ENCODE measurements at regions not wholly inside any gene's neighbourhood (a gene's known extent, or its start where the extent isn't known, plus 50 kb on each side); places are given as distances from the start of the nearest gene placed in this dataset.
"Not testable (repeated sequence)": the region's sequence is repeated elsewhere in the genome, so short reads cannot be mapped to it uniquely, and the experiment has no call there.

DNA sequence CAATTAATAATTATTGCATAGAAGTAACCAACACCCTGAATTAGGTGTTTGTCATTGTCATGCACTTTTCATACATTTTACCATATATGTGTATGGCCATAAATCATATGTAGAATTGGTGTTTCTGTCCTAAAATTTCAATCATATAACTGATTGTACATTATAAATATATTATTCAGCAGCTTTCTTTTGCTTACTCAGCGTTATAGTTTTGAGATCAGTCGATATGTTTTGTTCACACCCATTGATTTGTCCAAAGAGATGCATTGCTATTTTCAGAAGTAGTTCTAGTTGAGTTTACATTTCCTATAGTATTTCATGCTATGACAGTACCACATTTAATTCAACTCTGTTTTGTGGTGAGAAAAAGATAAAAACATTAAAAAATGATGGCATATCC is 50.5 kb upstream of the PARP4 start:
- no peak for DNase-seq (ENCODE audit: low read depth, low spot score)

DNA sequence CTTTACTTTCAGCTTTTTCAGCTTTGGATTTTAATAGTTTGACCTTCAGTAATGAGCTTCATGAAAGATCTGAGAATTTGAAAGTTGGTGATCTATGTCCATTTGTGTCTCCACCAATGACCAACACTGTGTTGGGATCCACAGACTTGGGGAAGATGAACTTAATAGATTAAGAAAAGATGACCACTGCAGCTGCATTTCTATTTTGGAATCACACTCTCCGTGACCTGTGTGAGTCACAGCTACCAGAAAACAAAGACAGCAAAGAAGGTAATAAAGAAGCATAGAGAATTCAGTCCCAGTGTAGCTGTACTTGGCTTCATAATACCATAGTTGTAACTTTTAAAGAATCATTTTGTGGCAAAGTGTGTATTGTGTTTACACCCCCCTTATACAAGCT is 51.4 kb upstream of the PARP4 start:
- not testable (repeated sequence) for DNase-seq (ENCODE audit: low read depth, low spot score)

DNA sequence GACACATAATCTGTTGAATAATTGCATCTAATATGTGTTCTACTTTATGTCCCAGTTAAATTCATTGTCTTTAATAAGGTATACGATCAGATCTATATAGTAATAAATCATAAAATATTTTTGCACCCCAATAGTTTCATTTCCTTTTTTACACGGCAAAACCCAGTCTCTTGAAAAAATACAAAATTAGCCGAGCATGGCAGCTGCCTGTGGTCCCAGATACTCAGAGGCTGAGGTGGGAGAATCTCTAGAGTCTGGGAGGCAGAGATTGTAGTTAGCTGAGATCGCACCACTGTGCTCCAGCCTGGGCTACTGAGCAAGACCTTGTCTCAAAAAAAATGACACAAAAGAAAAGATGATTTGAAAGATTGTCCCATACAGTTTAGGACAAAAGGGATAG is 52.3 kb upstream of the PARP4 start:
- no peak for DNase-seq (ENCODE audit: low read depth, low spot score)

DNA sequence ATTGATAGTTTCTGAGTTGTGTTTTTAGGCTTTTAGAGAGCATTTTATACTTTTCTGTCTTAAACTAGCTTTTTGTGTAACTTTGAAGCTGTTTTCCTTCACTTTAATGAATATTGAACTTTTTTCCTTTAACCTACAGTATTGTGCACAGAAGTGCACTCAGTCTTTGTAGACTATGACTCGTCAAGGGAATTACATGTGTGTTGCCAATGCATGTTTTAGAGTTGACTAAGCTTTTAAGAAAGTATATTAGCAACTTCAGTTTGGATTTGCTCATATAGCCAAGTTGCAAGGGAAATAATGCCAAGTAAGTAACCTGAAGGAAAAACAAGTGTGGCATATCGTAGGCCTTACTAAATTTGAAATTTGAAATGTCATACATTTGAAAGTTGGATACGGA is 55.0 kb upstream of the PARP4 start:
- not testable (repeated sequence) for DNase-seq (ENCODE audit: low read depth, low spot score)

DNA sequence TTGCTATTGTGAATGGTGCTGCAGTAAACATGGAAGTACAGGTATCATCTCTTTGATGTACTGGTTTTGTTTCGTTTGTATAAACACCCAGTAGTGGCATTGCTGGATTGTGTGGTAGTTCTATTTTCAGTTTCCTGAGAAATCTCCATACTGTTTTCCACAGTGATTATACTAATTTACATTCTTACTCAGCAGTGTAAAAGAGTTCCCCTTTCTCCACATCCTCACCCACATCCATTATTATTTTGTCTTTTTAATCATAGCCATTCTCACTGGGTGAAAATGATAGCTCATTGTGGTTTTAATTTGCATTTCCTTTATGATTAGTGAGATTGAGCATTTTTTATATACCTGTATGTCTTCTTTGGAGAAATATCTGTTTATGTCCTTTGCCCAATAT is 62.3 kb upstream of the PARP4 start:
- DNase-seq (ENCODE audit: low read depth, low spot score) = no peak

DNA sequence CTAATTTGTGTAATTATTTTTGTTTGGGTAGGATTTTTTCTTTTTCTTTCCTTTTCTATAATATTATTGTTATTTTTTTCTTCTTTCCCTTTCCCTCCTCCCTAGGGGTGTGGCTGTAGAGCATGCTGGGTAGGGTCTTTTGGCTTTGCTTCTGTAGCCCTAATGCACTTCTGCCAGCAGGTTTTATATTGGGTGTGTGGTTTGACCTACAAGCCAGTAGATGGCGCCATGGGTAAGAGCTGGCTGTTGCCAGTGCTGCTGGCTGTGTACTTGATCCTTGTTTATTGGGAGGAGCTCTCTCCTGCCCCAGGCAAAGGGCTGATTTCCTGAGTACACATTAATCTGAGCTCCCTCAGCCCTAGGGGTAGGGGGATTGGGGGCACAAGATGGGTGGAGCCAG is 67.7 kb upstream of the PARP4 start:
- not testable (repeated sequence) for DNase-seq (ENCODE audit: low read depth, low spot score)

DNA sequence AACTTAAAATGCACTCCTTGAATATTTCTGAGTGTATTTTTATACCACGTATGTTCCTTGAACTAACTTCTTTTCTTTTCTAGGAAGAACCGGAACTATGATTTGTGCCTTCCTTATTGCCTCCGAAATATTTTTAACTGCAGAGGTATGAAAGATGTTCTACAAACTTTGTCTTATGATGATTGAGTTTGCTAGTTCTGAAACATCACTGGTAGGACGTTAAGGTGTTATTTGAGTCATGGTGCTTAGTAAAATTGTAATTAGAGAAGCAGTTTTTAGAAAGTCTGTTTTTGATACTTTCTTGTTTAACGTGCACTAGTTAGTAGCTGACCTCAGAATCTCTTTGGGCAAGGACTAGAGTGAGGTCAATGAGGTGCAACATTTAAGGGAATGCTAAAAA is 69.0 kb upstream of the PARP4 start:
- DNase-seq (ENCODE audit: low read depth, low spot score) = not testable (repeated sequence)

DNA sequence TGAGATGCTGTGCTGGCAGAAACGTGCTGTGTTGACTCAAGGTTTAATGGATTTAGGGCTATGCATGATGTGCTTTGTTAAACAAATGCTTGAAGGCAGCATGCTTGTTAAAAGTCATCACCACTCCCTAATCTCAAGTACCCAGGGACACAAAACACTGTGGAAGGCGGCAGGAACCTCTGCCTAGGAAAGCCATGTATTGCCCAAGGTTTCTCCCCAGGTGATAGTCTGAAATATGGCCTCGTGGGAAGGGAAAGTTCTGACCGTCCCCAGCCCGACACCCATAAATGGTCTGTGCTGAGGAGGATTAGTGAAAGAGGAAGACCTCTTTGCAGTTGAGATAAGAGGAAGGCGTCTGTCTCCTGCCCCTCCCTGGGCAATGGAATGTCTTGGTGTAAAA is 79.1 kb upstream of the PARP4 start:
- DNase-seq (ENCODE audit: low read depth, low spot score) = not testable (repeated sequence)

DNA sequence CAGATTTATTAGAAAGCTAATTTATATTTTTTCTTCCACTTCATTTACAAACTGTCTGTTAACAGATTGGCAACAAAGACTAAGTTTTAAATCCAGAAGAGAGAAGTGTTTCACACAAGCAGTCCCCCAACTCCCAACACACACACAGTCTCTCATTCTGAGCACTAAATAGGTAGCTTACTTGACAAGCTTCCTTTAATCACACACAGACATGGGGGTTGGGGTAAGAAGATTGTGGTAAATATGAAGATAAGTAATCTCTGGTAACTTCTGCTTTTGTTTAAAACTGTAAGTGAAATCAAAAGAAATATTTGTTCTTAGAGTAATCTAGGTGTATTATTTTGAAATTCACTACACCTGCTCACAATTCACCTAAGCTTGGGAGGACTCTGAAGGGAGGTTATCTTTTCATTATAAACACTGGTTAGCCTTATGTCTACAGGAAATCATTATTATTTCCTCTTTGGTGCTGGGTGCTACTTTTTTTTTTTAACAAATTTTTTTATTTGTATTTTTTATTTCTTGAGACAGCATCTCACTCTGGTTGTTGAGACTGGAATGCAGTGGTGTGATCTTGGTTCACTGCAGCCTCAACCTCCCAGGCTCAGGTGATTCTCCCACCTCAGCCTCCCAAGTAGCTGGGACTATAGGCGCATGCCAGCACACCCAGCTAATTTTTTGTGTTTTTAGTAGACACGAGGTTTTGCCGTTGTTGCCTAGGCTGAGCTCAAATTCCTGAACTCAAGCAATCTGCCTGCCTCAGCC is 82.1 kb upstream of the ATP12A start:
- not testable (repeated sequence) for DNase-seq (ENCODE audit: low read depth, low spot score)

DNA sequence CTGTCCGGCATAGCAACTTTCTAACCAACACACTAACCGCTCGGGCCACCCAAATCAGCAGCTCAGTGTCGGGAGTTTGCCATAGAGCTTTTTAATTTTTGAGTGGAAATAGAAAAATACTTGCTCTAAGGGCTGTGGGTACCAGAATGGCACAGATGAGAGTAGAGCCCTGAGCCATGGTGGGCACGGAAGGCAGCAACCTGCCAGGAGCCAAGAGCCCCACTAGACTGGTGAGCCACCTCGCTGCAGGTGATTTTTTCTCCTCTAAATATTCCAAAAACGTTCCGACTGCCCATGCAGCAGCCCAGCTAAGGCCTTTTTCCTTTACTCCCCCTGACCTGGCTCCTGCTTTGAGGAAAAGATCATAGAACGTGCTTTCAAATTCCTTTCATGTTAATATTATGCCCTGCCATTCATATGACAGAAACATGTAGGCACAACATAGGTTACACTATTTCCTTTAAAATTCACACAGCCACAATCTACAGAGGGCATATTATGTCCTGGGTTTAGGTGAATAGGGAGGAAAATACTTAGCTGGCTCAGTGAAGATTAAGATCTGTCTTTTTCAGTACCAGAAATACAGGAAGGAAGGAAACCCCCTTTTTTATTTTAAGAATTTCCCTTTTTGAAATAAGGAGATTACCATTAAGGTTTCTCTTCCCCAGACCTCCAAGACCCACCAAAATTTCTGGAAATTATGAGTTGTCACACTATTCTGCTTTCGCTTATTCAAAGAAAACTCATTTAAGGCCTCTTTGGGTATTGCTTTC is 81.0 kb upstream of the ATP12A start:
- not testable (repeated sequence) for DNase-seq (ENCODE audit: low read depth, low spot score)

DNA sequence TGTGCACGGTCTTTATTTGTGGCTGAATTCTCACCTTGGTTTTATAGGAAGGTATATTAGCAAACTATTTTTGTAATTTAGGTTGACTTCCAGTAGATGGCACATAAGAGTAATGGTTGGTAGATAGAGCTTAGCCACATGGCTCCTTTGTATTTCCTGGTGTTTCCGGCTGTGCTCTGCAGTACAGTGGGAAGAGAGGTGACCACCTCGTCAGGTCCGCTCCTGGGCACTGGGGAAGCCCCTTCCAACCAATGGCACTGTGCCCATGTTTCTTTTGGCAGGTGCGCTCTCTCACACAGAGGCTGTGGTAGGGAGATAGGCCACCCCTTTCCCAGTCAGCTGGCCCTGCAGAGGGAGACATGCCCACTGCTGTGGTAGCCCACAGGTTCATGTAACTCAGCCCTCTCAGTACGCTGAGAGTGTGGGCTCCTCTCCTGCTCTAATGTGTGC is 74.3 kb upstream of the ATP12A start:
- DNase-seq (ENCODE audit: low read depth, low spot score) = no peak

DNA sequence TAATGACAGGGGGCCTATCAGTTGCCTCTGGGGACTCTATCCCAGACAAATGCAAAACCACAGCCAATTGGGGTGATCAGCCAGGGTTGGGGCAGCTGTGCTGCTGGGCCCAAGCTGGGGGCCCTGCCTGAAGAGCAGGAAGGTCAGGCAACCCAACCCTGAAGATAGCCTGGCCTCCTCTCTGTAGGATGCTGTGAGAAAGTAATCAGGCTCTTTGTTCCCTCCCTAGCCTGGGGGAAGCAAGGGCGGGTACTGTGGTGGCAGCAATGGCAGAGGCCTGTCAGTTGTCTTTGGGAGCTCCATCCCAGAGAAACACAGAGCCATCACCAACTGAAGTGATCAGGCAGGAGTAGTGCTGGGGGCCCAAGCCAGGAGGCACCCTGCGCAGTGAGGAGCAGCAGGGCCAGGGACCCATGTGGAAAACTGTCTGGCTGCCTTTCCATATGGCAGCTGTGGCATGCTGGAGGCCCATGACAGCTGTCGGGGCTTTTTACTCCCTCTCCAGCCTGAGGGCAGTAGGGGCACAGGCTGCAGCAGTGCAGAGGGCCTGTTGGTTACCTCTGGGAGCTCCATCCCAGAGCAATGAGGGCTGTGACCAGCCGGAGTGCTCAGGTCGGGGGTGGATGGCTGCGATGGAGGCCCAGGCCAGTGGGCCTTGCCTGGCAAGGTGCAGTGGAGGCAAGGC is 73.6 kb upstream of the ATP12A start:
- DNase-seq (ENCODE audit: low read depth, low spot score) = no peak

DNA sequence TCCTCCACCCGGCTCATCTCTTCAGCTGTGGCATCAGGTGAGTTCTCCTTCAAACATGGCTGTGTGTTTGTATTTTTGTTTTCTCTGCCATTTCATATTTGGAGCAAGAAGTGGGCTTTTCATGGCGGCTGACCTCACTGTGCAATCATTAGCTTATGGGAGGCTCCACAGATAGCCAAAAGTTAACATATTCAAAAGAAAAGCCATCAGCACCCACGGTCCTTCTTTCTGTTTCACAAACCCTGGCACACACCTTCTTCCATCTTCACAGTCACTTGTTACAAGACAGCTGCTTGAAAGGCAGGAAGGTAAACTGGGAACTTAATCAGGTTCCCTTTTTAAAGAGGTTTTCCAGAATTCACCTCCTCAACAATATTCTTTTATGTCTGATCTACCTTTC is 69.3 kb upstream of the ATP12A start:
- DNase-seq (ENCODE audit: low read depth, low spot score) = no peak

DNA sequence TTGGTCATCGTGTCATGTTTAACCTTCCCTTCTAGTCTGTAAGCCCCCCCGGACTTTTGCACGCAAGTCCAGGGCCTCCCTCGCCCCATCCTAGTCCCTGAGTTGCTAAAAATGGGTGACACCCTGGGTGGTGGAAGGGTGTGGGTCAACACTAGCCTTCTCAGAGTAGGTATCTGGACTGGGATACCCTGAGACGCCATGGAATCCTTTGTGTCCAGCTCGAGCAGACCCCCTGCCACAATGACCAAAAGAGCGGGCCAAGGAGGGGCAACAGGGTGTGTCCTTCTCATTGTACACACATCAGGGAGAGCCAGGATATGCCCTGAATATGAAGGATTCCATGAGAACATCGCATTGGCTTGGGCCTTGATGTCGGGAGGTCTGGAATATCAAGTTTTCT is 67.5 kb upstream of the ATP12A start:
- DNase-seq (ENCODE audit: low read depth, low spot score) = no peak

DNA sequence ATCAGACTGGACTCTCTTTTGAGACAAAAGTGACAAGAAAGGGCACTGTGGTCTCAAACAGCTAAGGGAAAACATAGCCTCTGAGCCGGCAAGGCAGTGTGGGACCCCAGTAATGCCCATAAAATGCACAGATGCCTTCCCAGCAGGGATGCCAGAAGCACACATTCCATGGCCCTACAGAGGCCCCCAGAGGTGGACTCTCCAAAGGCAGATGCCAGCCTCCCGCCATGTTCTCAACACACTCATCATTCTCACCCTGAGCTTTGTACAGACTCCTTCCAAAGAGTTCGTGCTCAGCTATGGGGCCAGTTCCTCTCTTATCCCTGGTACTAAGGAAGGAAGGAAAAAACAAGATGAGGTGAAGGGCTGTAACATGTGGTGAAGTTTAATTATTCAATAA is 67.1 kb upstream of the ATP12A start:
- DNase-seq (ENCODE audit: low read depth, low spot score) = no peak

DNA sequence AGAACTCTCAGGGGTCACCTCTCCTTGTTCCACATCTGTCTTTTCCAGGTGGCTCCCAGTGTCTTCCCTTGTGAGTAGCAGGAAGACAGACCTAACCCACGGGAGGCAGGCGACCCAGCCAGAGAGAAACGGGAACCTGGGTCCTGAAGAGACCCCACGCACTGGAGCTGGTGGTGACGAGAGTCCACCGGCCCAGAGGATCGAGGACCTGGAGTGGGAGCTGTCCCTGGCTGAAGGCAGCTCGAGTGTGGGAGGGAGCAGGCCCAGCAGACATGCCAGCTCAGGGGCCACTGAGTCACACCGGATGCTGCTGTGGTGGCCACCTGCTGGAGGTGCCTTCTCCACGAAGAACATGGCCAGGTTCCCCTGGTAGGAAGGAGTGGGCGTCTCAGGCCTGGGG is 66.5 kb upstream of the ATP12A start:
- DNase-seq (ENCODE audit: low read depth, low spot score) = no peak

DNA sequence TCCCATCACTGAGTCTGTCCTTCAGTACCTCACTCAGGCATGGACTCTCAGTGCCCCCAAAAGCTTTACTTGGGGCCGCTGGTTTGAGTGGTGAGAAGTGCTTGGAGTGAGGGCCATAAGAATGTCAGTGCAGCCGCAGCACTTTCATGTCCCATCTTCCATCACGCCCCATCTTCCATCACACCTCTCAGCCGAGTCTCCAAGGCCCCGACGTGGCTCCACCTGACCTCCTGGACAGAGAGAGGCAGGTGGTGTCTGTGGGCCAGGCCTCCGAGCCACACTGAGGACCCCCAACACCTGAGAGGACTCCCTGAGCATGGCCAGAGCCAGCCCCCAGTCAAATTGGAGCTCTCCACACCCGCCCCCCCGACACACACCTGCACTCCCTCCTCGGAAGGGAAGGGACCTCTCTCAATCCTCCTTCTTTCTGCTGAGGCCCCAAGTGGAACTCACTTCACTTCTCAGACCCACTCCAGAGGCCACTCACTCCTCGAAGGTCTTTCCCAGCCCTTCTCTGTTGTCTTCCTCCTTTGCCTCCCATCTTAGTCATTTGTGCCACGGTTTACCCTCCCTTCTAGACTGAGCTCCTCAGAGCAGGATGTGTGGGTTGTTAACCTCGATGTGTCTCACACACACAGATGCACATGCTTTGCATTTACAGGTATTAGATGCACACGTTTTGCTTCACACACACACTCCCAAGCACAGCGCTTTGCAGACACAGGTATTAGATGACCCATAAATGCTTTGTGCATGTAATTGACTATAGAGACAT is 65.7 kb upstream of the ATP12A start:
- no peak for DNase-seq (ENCODE audit: low read depth, low spot score)

DNA sequence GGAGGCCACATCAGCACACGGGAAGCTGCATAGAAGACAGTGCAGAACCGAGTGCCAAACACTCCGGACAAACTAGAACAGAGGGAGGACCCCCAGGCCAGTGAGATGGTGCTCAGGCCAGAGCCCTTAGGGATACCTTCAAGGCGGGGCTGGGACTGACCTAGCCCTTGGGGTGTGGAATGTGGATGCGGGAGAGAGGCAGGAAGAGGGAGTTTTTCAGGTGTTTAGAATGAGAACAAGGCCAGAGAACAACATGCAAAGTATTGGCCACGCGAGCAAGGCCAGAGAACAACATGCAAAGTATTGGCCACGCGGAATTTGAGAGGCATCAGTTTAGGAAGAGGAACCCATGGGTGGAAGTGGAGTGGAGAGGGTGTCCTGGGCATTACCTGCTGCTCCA is 65.1 kb upstream of the ATP12A start:
- DNase-seq (ENCODE audit: low read depth, low spot score) = no peak

DNA sequence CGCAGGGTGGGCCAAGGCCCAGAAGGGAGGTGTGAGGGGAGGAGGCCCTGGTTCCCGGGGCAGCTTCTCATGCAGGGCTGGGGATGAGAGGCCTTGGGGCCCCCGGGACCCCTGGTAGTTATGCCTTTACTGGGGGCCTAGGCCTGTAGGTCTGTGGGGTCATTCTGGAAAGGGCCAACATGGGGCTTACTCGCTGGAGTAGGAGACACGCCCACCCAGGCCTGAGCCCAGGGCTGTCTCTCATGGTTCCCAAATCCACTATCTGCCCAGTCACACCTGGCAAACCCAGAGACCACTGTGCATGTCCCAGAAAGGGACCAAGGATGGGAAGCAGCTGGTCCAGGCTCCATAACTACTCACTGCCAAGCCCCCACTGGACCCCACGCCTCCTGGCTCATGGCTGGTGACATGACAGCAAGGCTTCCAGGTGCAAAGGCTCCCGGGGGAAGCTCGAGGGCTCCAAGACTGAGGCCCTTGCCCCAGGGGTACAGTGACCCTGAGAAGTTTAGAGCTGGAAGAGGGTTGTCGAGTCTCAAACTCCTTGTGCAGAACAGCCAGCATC is 64.2 kb upstream of the ATP12A start:
- DNase-seq (ENCODE audit: low read depth, low spot score) = no peak

DNA sequence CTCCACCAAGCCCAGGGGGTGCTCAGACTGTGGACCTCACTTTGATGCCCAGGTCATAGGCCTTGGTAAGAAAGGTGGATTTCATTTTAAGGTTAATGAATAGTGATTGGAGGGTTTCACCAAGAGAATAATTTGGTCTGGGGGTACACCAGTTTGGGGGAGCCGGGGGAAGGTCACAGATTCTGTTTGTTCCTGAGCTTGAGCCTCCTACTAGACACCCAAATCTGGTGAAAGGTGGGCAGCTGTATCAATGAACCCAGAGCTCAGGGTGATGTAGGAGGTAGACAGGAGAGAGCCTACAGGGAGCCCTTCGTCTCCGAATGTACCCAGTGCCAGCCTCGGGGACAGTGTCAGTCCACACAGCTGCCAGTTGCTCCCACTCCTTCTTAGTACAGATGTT is 63.7 kb upstream of the ATP12A start:
- no peak for DNase-seq (ENCODE audit: low read depth, low spot score)

DNA sequence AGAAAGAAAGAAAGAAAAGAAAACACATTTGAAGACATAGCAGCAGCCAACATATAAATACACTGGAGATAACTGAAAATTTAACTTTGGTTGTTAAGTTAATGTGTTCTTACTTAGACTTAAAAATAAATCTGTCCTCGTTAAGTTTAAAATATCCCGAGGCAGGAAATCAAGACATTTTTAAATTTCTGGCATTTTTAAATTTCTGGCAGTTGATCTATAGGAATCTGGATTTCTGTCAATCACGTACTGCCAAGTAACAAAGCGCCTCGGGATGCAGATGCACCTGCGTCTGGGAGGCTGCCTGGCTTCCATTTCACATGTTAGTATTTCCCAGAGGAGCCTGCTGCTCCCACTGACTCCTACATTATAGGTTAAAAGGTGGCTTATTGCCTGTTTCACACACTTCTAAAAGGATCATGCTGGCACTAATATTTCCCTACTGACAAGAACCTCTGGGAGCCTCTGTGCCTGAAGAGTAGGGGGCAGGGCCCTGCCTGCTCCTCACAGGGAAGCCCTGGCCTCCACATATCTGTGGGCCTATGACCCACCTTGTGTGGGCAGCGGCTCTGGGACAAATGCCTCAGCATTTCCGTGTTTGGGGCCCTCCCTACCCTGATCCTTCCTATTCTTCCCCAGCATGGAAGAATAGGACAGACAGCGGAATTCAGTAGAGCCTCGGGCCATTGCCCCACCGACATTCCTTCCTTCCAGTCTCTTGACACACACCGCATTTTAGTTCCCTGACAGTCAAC is 62.8 kb upstream of the ATP12A start:
- DNase-seq (ENCODE audit: low read depth, low spot score) = no peak
